Right lobe of liver (tissue), 4 donors: ENCODE measurements at regions not wholly inside any gene's neighbourhood (a gene's known extent, or its start where the extent isn't known, plus 50 kb on each side); places are given as distances from the start of the nearest gene placed in this dataset.

Experiments
- POLR2A ChIP-seq: fragments of 450-650 bp; IDR thresholded peaks from one replicate; pipeline ENCODE4 v1.6.1; 2017; ENCODE audit warnings: antibody characterized with exemption, mild to moderate bottlenecking
- TF ChIP-seq, protein P1 (sequence below), 4 donors: fragments of 200-600 bp in 3 of 4; fragments of 450-650 bp in 1 of 4; IDR thresholded peaks; one replicate each; pipeline versions ENCODE4 v1.5.1 to v1.8.0; 2016 to 2022; ENCODE audit warnings: antibody characterized with exemption in 4 of 4, mild to moderate bottlenecking in 2 of 4
- donor health status: DM: no; HTN: no; CAD: no.
- donor health status: DM: no; HTN: no; CAD: no.
- donor health status: DM: no; HTN: yes; CAD: no.

DNA sequence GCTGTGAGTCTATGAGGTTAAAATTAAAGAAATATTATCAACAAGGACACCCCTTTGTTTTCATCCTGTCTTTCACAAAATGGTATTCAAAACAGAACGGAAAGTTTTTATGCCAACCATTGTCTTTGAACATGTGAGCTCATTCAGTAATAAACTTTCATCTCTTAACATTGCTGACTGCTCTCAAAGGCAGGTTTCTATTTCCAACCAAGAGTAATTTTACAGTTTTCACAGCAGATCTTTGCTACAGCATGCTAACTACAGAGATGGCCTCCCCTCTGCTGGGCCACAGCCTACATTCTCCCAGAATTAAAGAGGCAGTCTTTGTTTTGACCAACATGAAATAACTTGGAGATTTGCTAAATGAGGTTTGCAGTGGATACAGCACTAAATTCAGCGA lies 101.5 kb downstream of the DMRT2 start:
- TF ChIP-seq, protein P1, sequence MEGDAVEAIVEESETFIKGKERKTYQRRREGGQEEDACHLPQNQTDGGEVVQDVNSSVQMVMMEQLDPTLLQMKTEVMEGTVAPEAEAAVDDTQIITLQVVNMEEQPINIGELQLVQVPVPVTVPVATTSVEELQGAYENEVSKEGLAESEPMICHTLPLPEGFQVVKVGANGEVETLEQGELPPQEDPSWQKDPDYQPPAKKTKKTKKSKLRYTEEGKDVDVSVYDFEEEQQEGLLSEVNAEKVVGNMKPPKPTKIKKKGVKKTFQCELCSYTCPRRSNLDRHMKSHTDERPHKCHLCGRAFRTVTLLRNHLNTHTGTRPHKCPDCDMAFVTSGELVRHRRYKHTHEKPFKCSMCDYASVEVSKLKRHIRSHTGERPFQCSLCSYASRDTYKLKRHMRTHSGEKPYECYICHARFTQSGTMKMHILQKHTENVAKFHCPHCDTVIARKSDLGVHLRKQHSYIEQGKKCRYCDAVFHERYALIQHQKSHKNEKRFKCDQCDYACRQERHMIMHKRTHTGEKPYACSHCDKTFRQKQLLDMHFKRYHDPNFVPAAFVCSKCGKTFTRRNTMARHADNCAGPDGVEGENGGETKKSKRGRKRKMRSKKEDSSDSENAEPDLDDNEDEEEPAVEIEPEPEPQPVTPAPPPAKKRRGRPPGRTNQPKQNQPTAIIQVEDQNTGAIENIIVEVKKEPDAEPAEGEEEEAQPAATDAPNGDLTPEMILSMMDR (IDR thresholded peaks at IDR 0.05) = no peak
- no peak for TF ChIP-seq POLR2A
